ENCODE measurements at regions not wholly inside any gene's neighbourhood (a gene's known extent, or its start where the extent isn't known, plus 50 kb on each side); places are given as distances from the start of the nearest gene placed in this dataset.
"Not testable (repeated sequence)": the region's sequence is repeated elsewhere in the genome, so short reads cannot be mapped to it uniquely, and the experiment has no call there.

- no peak for DNase-seq (ENCODE audit: low spot score)
Observed at GRCh38 chr5:142405814-142406395, 81.1 kb upstream of the SPRY4 start.

DNA sequence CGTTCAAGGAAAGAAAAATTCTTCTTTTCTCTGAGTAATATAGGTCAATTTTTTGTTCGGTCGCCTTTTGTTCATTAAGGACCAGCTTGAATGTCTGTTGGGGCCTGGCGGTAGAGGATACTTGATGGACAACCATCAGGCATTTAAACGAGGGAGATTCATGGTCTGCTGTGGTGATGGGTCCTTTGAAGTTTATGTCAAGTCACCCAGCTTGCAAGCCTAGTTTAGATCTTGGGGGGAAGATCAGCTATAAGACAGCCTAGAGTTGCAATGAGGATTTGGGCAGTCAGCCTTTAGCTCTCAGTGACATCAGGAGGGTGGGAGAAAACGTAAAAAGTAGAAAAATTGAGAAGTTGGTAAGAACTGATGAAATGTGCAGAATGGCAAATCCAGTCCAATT lies 80.2 kb upstream of the SPRY4 start:
- DNase-seq (ENCODE audit: low spot score), result no peak

DNA sequence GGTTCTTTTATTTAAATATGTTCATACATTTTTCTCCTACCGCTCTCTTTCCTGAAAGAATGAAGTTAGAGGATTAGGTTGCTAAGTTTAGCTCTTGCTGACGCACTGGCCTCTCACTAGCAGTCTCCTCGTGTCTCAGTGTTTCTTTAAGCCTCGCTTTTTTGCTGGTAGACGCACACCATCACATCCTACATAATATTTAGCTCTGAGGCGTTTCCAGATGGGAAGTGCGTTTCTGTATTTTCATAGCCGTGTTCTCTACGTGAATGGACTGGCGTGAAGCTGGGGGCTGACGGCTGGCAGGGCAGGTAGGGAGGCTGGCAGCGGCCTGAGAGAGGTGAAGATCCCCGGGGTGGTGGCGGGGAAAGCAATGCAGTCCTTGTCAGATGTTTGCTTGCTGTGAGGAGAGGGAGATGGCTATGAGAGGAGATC lies 79.2 kb upstream of the SPRY4 start:
- DNase-seq (ENCODE audit: low spot score), result no peak

DNA sequence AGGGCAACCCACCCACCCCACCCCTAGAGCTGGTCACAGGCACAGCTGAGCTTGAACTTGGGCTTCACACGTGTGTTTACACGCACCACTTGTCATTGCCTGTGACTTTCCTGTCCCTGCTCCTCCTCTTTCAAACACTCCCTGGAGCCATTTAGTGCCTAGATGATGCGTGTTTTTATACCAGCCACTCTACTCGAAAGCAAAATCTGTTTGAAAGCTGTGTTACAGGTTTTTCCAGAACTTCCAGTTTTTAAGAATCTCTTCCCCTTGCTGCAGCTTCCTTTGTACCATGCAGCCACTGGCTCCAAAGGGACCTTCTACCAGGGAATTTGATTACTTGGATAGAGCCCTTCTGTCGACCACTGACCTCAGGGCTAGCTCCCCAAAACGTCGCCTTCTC lies 78.8 kb upstream of the SPRY4 start:
- no peak for DNase-seq (ENCODE audit: low spot score)

GRCh38 chr5:142402752-142403318 lies 78.0 kb upstream of the SPRY4 start:
- no peak for DNase-seq (ENCODE audit: low spot score)

- no peak for DNase-seq (ENCODE audit: low spot score)
Observed at GRCh38 chr5:142400415-142400814, 75.6 kb upstream of the SPRY4 start.

DNA sequence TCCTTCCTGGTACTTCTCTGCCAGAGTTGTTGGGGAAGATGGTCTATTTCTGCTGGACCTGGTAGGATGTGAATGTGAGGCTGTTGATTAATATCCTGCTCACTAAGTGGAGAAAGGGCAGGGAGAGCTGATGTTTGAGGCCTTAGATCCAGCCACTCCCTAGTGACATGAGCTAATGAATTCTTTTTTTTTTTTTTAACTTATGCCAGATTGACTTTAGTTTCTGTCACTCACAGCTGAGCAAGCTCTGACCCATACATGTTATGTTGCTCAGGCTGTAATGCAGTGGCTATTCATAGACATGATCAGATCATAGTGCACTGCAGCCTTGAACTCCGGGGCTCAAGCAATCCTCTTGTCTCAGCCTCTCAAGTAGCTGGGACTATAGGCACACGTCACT lies 75.1 kb upstream of the SPRY4 start:
- no peak for DNase-seq (ENCODE audit: low spot score)

DNA sequence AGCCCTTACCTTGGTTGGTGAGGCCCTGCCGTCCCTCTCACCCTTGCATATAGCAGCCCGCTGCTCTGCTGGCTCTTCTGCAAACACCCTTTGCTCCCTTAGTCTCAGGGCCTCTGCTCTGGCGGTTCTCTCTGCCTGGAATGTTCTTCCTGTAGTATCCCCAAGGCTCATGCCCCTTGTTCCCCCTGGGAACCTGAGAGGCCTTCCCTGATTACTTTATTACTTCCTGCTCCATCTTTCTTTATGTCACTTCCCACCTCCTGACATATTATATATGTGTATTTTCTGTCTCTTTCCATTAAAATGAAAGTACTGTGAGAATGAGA lies 73.9 kb upstream of the SPRY4 start:
- no peak for DNase-seq (ENCODE audit: low spot score)

- not testable (repeated sequence) for DNase-seq (ENCODE audit: low spot score)
Observed at GRCh38 chr5:142398011-142398729, 73.3 kb upstream of the SPRY4 start.

DNA sequence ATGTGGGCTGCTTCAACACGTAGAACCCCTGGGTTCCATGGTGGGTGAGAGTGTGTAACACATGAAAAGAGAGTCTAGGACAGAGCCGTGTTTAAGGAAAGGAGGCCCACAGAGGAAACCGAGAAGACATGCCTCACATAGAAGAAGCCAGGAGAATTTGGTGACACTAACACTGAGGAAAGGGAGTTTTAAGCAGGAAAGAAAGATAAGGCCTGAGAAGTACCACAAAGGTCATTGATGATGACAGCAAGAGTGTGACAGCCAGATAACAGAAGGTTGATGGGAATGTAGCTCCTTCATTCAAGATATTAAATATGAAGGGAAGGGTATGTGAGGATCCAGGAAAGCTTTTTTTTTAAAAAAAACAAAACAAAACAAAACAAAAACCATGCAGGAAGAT lies 72.4 kb upstream of the SPRY4 start:
- no peak for DNase-seq (ENCODE audit: low spot score)

- DNase-seq (ENCODE audit: low spot score), result no peak
Observed at GRCh38 chr5:142396436-142397038, 71.7 kb upstream of the SPRY4 start.

GRCh38 chr5:142395334-142395733 lies 70.5 kb upstream of the SPRY4 start:
- no peak for DNase-seq (ENCODE audit: low spot score)

- no peak for DNase-seq (ENCODE audit: low spot score)
Observed at GRCh38 chr5:142391058-142391845, 66.4 kb upstream of the SPRY4 start.

DNA sequence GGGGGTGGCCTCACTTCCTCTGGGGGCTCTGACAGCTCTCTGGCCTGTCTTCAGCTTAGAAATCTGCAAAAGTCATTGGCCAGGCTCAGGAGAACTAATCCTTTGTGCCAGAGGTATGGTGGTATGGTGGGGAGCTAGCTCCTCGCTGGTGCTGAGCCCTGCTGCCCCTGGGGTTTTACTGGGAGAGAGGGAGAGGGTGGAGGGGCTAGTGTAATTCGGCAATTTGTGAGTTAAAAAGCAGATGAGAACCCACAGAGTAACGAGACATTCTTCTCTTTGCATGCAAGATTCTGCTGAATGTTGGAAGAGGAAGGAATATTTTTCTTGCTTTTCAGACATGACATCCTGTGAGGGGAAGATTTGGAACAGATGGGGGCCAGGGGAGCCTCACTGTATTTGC lies 65.5 kb upstream of the SPRY4 start:
- no peak for DNase-seq (ENCODE audit: low spot score)

DNA sequence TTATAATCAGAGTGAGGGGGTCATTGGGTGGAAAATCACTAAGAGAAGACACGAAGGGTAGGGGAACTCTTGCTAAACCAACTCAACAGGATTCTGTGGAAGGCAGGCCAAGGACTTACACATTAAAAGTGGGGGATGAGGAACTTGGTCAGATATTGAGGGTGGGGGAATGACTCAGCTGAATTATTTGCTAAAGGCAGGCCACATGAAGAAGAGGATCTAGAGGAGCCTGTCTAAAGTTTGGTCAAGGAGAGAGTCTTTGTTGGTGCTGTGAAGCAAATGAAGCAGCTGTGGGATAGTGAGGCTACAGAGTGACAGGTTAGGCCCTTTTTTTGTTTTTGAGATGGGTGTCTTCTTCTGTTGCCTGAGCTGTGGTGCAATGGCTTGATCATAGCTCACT lies 63.9 kb upstream of the SPRY4 start:
- DNase-seq (ENCODE audit: low spot score), result no peak

DNA sequence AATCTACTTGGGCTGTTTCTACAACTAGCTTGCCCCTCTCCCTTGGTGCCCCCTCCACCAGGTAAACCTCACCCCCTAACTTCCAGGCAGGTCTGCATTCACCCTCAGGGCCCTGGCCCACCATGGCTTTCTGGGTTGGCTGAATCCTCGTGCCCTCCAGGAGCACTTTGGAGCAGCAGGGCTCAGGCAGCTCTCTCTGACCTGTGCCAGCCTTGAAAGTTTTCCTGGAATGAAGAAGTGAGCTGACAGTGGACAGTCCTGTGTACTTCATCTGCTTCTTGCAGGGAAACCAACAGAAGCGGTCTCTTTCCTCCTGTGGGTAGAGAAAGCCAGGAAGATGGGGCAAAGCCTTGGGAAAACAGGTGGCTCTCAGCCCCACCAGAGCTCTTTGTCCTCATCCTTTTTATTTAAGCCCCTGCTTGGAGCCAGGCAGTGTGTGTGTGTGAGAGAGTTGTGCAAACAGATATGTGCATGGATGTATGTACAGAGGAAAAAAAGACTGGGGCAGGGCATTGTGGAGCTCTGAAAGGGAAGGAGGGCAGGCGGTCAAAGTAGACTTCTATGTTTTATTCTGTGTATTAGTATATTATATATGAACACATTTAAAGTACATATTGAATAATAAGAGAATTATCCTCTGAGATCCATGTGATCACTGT lies 62.3 kb upstream of the SPRY4 start:
- no peak for DNase-seq (ENCODE audit: low spot score)

DNA sequence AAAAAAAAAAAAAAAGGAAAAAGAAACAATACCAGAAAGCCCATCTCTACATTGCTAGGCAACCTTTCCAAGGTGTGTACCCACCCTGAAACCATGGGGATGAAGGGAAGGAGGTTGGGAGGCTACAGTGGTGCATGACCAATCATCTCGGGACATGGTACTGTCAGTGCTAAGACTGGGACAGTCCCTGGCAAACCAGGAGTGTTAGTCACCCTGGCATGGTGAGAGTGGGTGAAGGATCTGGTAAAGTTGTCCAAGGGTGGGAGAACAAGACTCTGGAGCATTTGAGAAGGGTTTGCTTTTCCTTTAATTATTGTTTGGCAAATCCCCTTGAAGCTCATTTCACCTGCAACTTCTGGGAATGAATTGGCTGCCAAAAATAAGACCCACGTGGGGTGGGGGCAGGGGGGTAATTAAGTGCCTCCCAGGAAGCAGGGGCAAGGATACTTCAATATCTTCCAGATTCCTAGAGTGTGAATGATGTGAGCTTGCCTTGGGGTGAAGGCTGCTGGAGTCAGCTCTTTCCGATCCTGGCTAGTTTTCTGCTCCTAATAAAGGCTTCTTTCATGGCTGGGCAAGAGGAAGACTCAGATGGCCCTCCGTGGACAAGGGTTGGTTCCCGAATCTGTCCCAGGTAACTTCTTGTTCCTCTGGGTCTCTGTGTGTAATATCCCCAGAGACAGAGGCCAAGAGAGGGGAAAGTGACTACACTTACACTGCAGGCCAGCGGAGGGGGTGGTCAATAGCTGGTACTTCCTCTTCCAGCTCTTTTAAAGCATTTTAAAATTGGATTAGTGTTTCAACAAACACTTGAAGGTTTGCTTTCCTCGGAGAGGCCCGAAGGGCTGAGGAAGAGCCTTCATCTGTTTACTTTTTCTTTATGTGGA lies 61.6 kb upstream of the SPRY4 start:
- DNase-seq (ENCODE audit: low spot score), result no peak

GRCh38 chr5:142385194-142385593 lies 60.4 kb upstream of the SPRY4 start:
- no peak for DNase-seq (ENCODE audit: low spot score)

GRCh38 chr5:142384014-142384413 lies 59.2 kb upstream of the SPRY4 start:
- DNase-seq (ENCODE audit: low spot score), result no peak

DNA sequence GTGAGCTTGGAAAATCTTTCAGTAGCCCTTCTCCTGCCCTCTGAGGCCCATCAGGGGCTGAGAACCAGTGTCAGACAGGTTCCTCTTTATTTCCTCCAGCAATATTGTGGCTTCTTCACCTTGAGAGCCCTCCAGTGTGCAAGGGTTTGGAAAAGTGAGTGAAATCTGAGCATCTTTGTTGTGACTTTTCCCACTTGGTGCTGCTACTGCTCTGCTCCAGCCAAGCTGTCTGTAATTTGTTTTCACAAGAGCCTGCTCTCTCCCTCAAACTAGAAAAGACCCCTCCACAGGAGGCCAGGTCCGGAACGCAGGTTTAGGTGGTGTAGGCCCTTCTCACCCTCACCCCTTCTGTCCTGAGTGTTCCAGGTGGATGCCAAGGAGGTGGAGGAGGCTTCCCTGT lies 57.4 kb upstream of the SPRY4 start:
- no peak for DNase-seq (ENCODE audit: low spot score)

Measured in CD4-positive, alpha-beta T cell treated with Interleukin-6 at 100 ng/mL for 8 hours (primary cell).